ENCODE measurements at regions not wholly inside any gene's neighbourhood (a gene's known extent, or its start where the extent isn't known, plus 50 kb on each side); places are given as distances from the start of the nearest gene placed in this dataset.

DNA sequence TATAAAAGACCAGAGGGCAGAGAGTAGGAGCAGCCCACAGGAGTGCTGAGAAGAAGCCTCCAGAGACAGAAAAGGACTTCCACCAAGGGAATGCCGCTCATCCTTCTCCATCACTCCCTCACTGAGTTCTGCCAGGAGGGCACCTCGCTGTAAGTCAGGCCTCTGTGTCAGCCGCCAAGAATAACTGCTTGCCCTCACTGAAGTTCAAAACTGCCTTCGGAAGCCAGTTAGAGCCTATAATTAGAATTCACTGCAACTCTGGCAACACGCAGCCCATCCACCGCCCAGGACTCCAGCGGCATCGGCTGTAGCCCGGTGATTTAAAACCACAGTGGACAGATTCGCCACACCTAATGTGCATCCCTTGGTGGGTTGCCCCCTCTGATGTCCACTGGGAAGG lies 281.8 kb upstream of the ZNF507 start:
- Histone ChIP-seq H3F3A (ENCODE audit: control insufficient read depth, insufficient read depth) (no peaks in the 10 kb centered on the region), H3K9me3 (ENCODE audit: control insufficient read depth, insufficient read depth, low read length) (no peaks in the 10 kb centered on the region), H3K4me2 (ENCODE audit: low read length) (no peak overlapping the region), H3K4me1 (ENCODE audit: control insufficient read depth, low read length) (no peaks in the 10 kb centered on the region), H4K20me1 (ENCODE audit: control insufficient read depth, insufficient read depth, low read depth, low read length) (no peaks in the 10 kb centered on the region), H3K36me3 (ENCODE audit: control insufficient read depth, low read length) (no peaks in the 10 kb centered on the region), H3K27ac (ENCODE audit: low read depth, low read length) (no peak overlapping the region), H3K9me2 (replicated peaks; ENCODE audit: control insufficient read depth, low read length) (no peaks in the 10 kb centered on the region), H3K27me3 (ENCODE audit: control insufficient read depth, low read length) (no peaks in the 10 kb centered on the region), H3K4me3 (ENCODE audit: low read length) (no peak overlapping the region), H3K79me2 (ENCODE audit: control insufficient read depth, low read length) (no peaks in the 10 kb centered on the region)
- TF ChIP-seq, protein P1, sequence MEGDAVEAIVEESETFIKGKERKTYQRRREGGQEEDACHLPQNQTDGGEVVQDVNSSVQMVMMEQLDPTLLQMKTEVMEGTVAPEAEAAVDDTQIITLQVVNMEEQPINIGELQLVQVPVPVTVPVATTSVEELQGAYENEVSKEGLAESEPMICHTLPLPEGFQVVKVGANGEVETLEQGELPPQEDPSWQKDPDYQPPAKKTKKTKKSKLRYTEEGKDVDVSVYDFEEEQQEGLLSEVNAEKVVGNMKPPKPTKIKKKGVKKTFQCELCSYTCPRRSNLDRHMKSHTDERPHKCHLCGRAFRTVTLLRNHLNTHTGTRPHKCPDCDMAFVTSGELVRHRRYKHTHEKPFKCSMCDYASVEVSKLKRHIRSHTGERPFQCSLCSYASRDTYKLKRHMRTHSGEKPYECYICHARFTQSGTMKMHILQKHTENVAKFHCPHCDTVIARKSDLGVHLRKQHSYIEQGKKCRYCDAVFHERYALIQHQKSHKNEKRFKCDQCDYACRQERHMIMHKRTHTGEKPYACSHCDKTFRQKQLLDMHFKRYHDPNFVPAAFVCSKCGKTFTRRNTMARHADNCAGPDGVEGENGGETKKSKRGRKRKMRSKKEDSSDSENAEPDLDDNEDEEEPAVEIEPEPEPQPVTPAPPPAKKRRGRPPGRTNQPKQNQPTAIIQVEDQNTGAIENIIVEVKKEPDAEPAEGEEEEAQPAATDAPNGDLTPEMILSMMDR (IDR thresholded peaks at IDR 0.05; ENCODE audit: low read depth, low read length, poor library complexity, severe bottlenecking) = no peak
- no peak for TF ChIP-seq EZH2phosphoT487 (IDR thresholded peaks at IDR 0.05; ENCODE audit: borderline replicate concordance, low read length)

DNA sequence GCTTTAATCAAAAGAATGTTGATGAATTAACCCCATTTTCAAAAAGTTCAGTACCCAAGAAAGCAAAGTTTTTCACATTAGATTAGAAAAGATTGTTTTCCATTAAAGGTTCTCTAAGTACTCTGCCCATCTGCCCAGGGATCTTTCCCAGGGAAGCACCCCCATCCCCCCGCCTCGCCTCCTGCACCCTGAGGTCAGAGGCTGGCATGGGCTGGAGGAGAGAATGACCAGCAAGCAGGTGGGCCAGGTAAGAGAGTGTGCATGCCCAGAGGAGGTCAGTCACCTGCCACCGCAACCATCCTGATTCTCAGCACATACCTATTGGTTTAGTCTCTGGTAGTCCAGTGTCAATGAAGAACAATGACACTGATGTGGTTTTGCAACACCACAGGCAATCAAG lies 279.4 kb upstream of the ZNF507 start:
- Histone ChIP-seq H4K20me1 (ENCODE audit: control insufficient read depth, insufficient read depth, low read depth, low read length) (no peaks in the 10 kb centered on the region), H3K4me1 (ENCODE audit: control insufficient read depth, low read length) (no peaks in the 10 kb centered on the region), H3K4me3 (ENCODE audit: low read length) (no peak overlapping the region), H3F3A (ENCODE audit: control insufficient read depth, insufficient read depth) (no peaks in the 10 kb centered on the region), H3K4me2 (ENCODE audit: low read length) (no peak overlapping the region), H3K79me2 (ENCODE audit: control insufficient read depth, low read length) (no peaks in the 10 kb centered on the region), H3K9me2 (replicated peaks; ENCODE audit: control insufficient read depth, low read length) (no peaks in the 10 kb centered on the region), H3K36me3 (ENCODE audit: control insufficient read depth, low read length) (no peaks in the 10 kb centered on the region), H3K9me3 (ENCODE audit: control insufficient read depth, insufficient read depth, low read length) (no peaks in the 10 kb centered on the region), H3K27me3 (ENCODE audit: control insufficient read depth, low read length) (no peaks in the 10 kb centered on the region), H3K27ac (ENCODE audit: low read depth, low read length) (no peak overlapping the region)
- TF ChIP-seq, protein P1 (IDR thresholded peaks at IDR 0.05; ENCODE audit: low read depth, low read length, poor library complexity, severe bottlenecking) = no peak
- TF ChIP-seq EZH2phosphoT487 (IDR thresholded peaks at IDR 0.05; ENCODE audit: borderline replicate concordance, low read length) = no peak

DNA sequence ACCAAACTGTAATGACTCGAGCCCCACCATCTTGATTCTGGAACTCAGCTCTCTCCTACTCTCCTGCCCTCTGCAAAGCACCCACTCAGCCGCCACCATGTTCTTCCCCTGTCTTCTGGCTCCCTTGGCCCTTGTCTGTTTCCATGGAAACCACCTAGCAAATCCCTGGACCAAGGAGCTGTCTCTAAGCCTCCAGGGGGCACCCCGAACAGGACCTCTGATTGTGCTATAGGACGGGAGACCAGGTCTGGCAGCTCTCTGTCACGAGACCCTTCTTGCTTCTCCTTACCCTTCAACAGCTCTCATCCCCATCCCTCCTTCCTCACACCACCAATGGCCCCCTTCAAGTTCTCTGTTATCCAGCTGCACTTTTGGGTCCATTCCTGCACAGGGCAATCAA lies 277.7 kb upstream of the ZNF507 start:
- Histone ChIP-seq H3K9me3 (ENCODE audit: control insufficient read depth, insufficient read depth, low read length) (no peaks in the 10 kb centered on the region), H3K27ac (ENCODE audit: low read depth, low read length) (no peak overlapping the region), H3K9me2 (replicated peaks; ENCODE audit: control insufficient read depth, low read length) (no peaks in the 10 kb centered on the region), H3K4me3 (ENCODE audit: low read length) (no peak overlapping the region), H3F3A (ENCODE audit: control insufficient read depth, insufficient read depth) (no peaks in the 10 kb centered on the region), H3K36me3 (ENCODE audit: control insufficient read depth, low read length) (no peaks in the 10 kb centered on the region), H3K27me3 (ENCODE audit: control insufficient read depth, low read length) (no peaks in the 10 kb centered on the region), H3K79me2 (ENCODE audit: control insufficient read depth, low read length) (no peaks in the 10 kb centered on the region), H3K4me2 (ENCODE audit: low read length) (no peak overlapping the region), H3K4me1 (ENCODE audit: control insufficient read depth, low read length) (no peaks in the 10 kb centered on the region), H4K20me1 (ENCODE audit: control insufficient read depth, insufficient read depth, low read depth, low read length) (no peaks in the 10 kb centered on the region)
- TF ChIP-seq, protein P1 (IDR thresholded peaks at IDR 0.05; ENCODE audit: low read depth, low read length, poor library complexity, severe bottlenecking) = no peak
- no peak for TF ChIP-seq EZH2phosphoT487 (IDR thresholded peaks at IDR 0.05; ENCODE audit: borderline replicate concordance, low read length)

DNA sequence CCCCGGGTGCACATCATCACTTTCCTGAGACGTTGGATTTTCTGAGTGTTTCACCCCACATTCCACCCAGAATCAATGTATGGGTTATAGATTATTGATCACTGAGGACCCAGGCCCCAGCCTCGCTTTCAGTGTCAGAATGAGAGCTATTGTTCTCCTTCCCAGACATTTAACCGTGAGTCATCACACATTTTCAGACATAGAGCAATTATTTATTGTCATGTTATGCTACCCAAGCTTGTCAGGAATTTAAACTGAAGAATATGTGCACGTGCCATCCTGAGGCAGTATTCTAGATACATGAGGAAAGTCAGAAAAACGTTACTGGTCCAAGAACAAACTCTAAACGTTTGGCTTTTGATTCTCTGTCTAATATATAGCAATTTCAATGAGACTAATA lies 276.6 kb upstream of the ZNF507 start:
- Histone ChIP-seq H3K4me2 (ENCODE audit: low read length) (no peak overlapping the region), H3K27ac (ENCODE audit: low read depth, low read length) (no peak overlapping the region), H3K9me3 (ENCODE audit: control insufficient read depth, insufficient read depth, low read length) (no peaks in the 10 kb centered on the region), H3K27me3 (ENCODE audit: control insufficient read depth, low read length) (no peaks in the 10 kb centered on the region), H3F3A (ENCODE audit: control insufficient read depth, insufficient read depth) (no peaks in the 10 kb centered on the region), H3K4me1 (ENCODE audit: control insufficient read depth, low read length) (no peaks in the 10 kb centered on the region), H3K36me3 (ENCODE audit: control insufficient read depth, low read length) (no peaks in the 10 kb centered on the region), H4K20me1 (ENCODE audit: control insufficient read depth, insufficient read depth, low read depth, low read length) (no peaks in the 10 kb centered on the region), H3K9me2 (replicated peaks; ENCODE audit: control insufficient read depth, low read length) (no peaks in the 10 kb centered on the region), H3K4me3 (ENCODE audit: low read length) (no peak overlapping the region), H3K79me2 (ENCODE audit: control insufficient read depth, low read length) (no peaks in the 10 kb centered on the region)
- no peak for TF ChIP-seq EZH2phosphoT487 (IDR thresholded peaks at IDR 0.05; ENCODE audit: borderline replicate concordance, low read length)
- TF ChIP-seq, protein P1 (IDR thresholded peaks at IDR 0.05; ENCODE audit: low read depth, low read length, poor library complexity, severe bottlenecking) = no peak
